Stimulated activated CD4-positive, alpha-beta T cell treated with anti-CD3 and anti-CD28 coated beads, Interleukin-1b, Interleukin-23, amount 100 ng/mL, for 1 hour (primary cell): ENCODE measurements at regions not wholly inside any gene's neighbourhood (a gene's known extent, or its start where the extent isn't known, plus 50 kb on each side); places are given as distances from the start of the nearest gene placed in this dataset.
"Not testable (repeated sequence)": the region's sequence is repeated elsewhere in the genome, so short reads cannot be mapped to it uniquely, and the experiment has no call there.

Source experiments
- DNase-seq, 2 donors: peaks; one replicate each; pipeline ENCODE4 v3.0.0-alpha.2; 2020; ENCODE audit warnings: low read depth in 2 of 2

- no peak for DNase-seq
These were observed 129.0 kb upstream of the RASGEF1B start for GRCh38 chr4:81600520-81601357.

- DNase-seq: no peak
These were observed 128.2 kb upstream of the RASGEF1B start for GRCh38 chr4:81599742-81600380.

- no peak for DNase-seq
These were observed 124.3 kb upstream of the RASGEF1B start for GRCh38 chr4:81595798-81596610.

- DNase-seq: no peak
These were observed 123.6 kb upstream of the RASGEF1B start for GRCh38 chr4:81595287-81595686.

- no peak for DNase-seq
These were observed 122.9 kb upstream of the RASGEF1B start for GRCh38 chr4:81594490-81595159.

GRCh38 chr4:81592701-81593100, 121.0 kb upstream of the RASGEF1B start:
- no peak for DNase-seq

GRCh38 chr4:81590596-81590995, 118.9 kb upstream of the RASGEF1B start:
- DNase-seq: no peak

GRCh38 chr4:81589262-81589661, 117.6 kb upstream of the RASGEF1B start:
- no peak for DNase-seq

- no peak for DNase-seq
These were observed 115.0 kb upstream of the RASGEF1B start for GRCh38 chr4:81586706-81587105.

GRCh38 chr4:81580994-81581374, 109.3 kb upstream of the RASGEF1B start:
- not testable (repeated sequence) for DNase-seq

GRCh38 chr4:81580346-81580993, 108.8 kb upstream of the RASGEF1B start:
- no peak for DNase-seq

GRCh38 chr4:81577392-81577791, 105.7 kb upstream of the RASGEF1B start:
- DNase-seq: no peak

GRCh38 chr4:81574991-81575390, 103.3 kb upstream of the RASGEF1B start:
- no peak for DNase-seq

GRCh38 chr4:81573840-81574239, 102.1 kb upstream of the RASGEF1B start:
- no peak for DNase-seq

GRCh38 chr4:81572402-81572801, 100.7 kb upstream of the RASGEF1B start:
- no peak for DNase-seq

- no peak for DNase-seq
These were observed 99.4 kb upstream of the RASGEF1B start for GRCh38 chr4:81571105-81571504.

GRCh38 chr4:81566161-81566591, 94.5 kb upstream of the RASGEF1B start:
- DNase-seq: no peak

GRCh38 chr4:81565142-81565870, 93.6 kb upstream of the RASGEF1B start:
- DNase-seq: no peak

- DNase-seq: no peak
These were observed 92.3 kb upstream of the RASGEF1B start for GRCh38 chr4:81564025-81564424.

GRCh38 chr4:81562093-81562492, 90.4 kb upstream of the RASGEF1B start:
- DNase-seq: no peak

- DNase-seq: no peak
These were observed 85.6 kb upstream of the RASGEF1B start for GRCh38 chr4:81557306-81557705.
